ENCODE measurements at regions not wholly inside any gene's neighbourhood (a gene's known extent, or its start where the extent isn't known, plus 50 kb on each side); places are given as distances from the start of the nearest gene placed in this dataset.
A peak's percentile ranks its signal among the peaks of the same experiment; 100 is the strongest.

DNA sequence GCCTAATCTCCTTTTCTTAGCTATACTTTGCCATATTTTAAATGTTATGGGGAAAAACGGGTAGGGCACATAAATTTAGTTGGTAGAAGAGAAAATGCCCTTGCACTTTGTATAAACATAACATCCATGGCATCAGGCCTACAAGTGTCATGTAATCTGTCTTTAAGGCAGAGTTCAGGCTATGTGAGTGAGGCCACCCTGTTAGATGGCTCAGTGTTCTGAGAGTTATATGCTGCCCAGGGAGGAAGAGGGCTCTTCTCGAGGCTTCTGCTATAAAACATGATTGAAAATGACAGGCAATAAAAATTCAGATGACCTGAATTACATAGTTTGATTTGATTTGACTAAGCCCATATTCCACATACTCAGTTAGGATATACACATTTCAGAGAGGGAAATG is 553.6 kb upstream of the MAP3K7 start:
- Histone ChIP-seq H3K9me3 (ENCODE audit: control insufficient read depth in 2 of 2, insufficient read depth in 1 of 2, low read depth in 1 of 2, low read length in 1 of 2) (no peaks in the 10 kb centered on the region), H3K4me1 (ENCODE audit: control insufficient read depth in 3 of 3, insufficient read depth in 2 of 3, low read depth in 1 of 3, low read length in 2 of 3) (no peaks in the 10 kb centered on the region), H3K27me3 (ENCODE audit: control insufficient read depth in 3 of 3, insufficient read depth in 3 of 3, low read length in 3 of 3) (no peaks in the 10 kb centered on the region), H3K27ac (ENCODE audit: low read depth in 1 of 3, low read length in 2 of 3) (no peak overlapping the region), H3K4me3 (ENCODE audit: low read depth in 1 of 3, low read length in 3 of 3) (no peak overlapping the region), H3K36me3 (ENCODE audit: control insufficient read depth in 3 of 3, insufficient read depth in 2 of 3, low read depth in 1 of 3, low read length in 3 of 3) (no peaks in the 10 kb centered on the region)
- FAIRE-seq = no peak
- DNase-seq = no peak
- WGBS, 3 donors = 20 to 35% (median 28%) methylated on average over 2 of the region's 2 CpGs

DNA sequence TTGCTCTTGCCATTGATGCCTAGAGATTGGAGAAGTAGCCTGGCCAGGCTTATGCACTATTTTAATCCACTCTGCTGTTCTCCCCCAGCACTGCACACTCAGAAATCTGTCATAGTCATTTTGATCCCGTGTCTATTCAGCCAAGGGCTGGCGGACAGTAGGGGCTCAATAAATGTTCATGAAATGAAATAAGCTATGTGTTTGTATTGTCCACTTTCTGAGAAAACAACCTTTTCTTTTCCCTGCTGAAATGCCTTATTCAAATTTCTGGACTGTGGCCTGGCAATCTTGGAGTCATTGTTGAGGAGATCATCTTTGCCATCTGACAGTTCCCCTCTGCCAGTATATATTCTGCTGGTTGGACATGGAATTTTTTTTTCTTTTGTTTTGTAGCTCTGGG is 550.4 kb upstream of the MAP3K7 start:
- Histone ChIP-seq H3K36me3 (ENCODE audit: control insufficient read depth in 3 of 3, insufficient read depth in 2 of 3, low read depth in 1 of 3, low read length in 3 of 3) (no peaks in the 10 kb centered on the region), H3K4me3 (ENCODE audit: low read depth in 1 of 3, low read length in 3 of 3) (no peak overlapping the region), H3K27ac (ENCODE audit: low read depth in 1 of 3, low read length in 2 of 3) (no peak overlapping the region), H3K4me1 (ENCODE audit: control insufficient read depth in 3 of 3, insufficient read depth in 2 of 3, low read depth in 1 of 3, low read length in 2 of 3) (no peaks in the 10 kb centered on the region), H3K27me3 (ENCODE audit: control insufficient read depth in 3 of 3, insufficient read depth in 3 of 3, low read length in 3 of 3) (no peaks in the 10 kb centered on the region), H3K9me3 (ENCODE audit: control insufficient read depth in 2 of 2, insufficient read depth in 1 of 2, low read depth in 1 of 2, low read length in 1 of 2) (no peaks in the 10 kb centered on the region)
- FAIRE-seq (no peak), DNase-seq (no peak)
- 86 to 96% (median 90%) methylated on average over 2 of the region's 2 CpGs for whole genome bisulfite sequencing, 3 donors

DNA sequence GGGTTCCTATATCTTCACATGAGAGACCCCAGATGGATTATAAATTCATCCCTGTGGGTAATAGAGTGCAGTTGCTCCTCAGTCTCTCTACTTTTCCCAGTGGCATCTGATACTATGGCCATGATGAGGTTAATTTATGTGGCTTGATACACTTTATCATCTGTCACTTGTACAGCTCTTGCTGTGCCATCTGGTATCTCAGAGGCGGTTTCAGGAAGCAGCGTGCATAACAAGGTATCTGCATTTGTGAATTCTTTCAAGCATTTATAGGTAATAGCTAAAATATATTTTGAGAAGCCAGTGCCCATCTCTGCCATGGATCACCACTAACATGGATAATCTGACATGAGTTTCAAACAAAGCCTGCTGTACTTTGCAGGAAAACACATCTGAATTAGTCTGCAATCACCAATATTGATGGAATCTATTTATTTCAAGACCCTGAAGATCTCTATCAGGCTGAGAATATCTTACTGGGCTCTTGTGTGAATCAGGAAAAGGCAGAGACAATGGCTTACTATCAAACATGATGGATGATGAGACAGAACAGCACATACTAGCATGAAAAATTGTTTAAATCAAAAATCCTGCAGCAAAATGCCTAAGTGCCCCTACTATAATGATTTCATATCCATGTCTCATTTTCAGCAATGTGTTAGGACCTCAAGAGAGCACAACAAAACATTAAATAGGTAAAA is 548.7 kb upstream of the MAP3K7 start:
- DNase-seq = no peak
- 80 to 91% (median 88%) methylated on average over 2 of the region's 2 CpGs for WGBS, 3 donors
- no peak overlapping the region for H3K27ac ChIP-seq (ENCODE audit: low read depth in 1 of 3, low read length in 2 of 3)
- no peaks in the 10 kb centered on the region for H3K36me3 ChIP-seq (ENCODE audit: control insufficient read depth in 3 of 3, insufficient read depth in 2 of 3, low read depth in 1 of 3, low read length in 3 of 3)
- FAIRE-seq = no peak
- H3K9me3 ChIP-seq (ENCODE audit: control insufficient read depth in 2 of 2, insufficient read depth in 1 of 2, low read depth in 1 of 2, low read length in 1 of 2) = no peaks in the 10 kb centered on the region
- H3K4me3 ChIP-seq (ENCODE audit: low read depth in 1 of 3, low read length in 3 of 3) = no peak overlapping the region
- H3K4me1 ChIP-seq (ENCODE audit: control insufficient read depth in 3 of 3, insufficient read depth in 2 of 3, low read depth in 1 of 3, low read length in 2 of 3) = no peaks in the 10 kb centered on the region
- no peaks in the 10 kb centered on the region for H3K27me3 ChIP-seq (ENCODE audit: control insufficient read depth in 3 of 3, insufficient read depth in 3 of 3, low read length in 3 of 3)

DNA sequence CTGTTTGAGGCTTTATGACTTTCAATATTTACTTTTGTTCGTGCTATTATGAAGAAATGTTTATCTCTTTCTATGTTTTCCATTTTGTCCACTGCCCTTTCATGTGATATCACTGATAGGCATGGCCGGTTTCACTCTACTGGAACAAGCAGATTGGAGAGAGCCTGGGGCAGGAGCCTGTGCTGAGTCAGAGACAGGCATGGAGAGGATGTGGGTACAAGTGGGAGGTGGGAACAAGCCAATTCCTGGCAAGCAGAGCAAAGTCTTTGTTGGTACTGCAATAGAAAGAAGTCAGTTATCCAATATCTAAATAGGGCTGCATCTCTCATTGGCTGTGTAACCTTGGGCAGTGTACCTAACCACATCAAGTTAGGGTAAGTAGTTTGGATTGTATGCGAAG is 545.6 kb upstream of the MAP3K7 start:
- DNase-seq (no peak), FAIRE-seq (no peak)
- Histone ChIP-seq H3K27ac (ENCODE audit: low read depth in 1 of 3, low read length in 2 of 3) (no peak overlapping the region), H3K27me3 (ENCODE audit: control insufficient read depth in 3 of 3, insufficient read depth in 3 of 3, low read length in 3 of 3) (no peaks in the 10 kb centered on the region), H3K4me3 (ENCODE audit: low read depth in 1 of 3, low read length in 3 of 3) (no peak overlapping the region), H3K36me3 (ENCODE audit: control insufficient read depth in 3 of 3, insufficient read depth in 2 of 3, low read depth in 1 of 3, low read length in 3 of 3) (no peaks in the 10 kb centered on the region), H3K4me1 (ENCODE audit: control insufficient read depth in 3 of 3, insufficient read depth in 2 of 3, low read depth in 1 of 3, low read length in 2 of 3) (no peaks in the 10 kb centered on the region), H3K9me3 (ENCODE audit: control insufficient read depth in 2 of 2, insufficient read depth in 1 of 2, low read depth in 1 of 2, low read length in 1 of 2) (no peaks in the 10 kb centered on the region)
- 47 to 66% (median 50%) methylated on average over 3 of the region's 3 CpGs for WGBS, 3 donors

DNA sequence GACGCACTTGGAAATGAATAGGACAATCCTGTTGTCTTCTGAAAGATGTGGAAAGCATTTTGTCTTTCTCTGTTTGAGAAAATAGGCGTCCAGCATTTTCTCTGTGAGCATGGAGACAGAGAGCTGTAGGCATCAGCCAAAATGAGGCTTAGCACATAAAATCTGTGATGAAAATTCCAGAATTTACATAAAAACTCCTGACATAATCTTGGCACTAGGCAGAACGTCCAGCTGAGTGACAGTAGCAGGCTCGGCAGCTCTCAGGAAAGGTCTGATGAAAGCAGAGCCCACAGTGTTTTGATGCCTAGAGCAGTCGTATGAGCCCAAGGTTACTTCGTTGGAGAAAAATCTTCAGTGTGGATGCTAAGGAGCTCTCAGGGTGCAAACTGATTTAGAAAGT is 543.3 kb upstream of the MAP3K7 start:
- DNase-seq = no peak
- H3K36me3 ChIP-seq (ENCODE audit: control insufficient read depth in 3 of 3, insufficient read depth in 2 of 3, low read depth in 1 of 3, low read length in 3 of 3) = no peaks in the 10 kb centered on the region
- no peak overlapping the region for H3K4me3 ChIP-seq (ENCODE audit: low read depth in 1 of 3, low read length in 3 of 3)
- FAIRE-seq = no peak
- no peak overlapping the region for H3K27ac ChIP-seq (ENCODE audit: low read depth in 1 of 3, low read length in 2 of 3)
- H3K9me3 ChIP-seq (ENCODE audit: control insufficient read depth in 2 of 2, insufficient read depth in 1 of 2, low read depth in 1 of 2, low read length in 1 of 2) = no peaks in the 10 kb centered on the region
- H3K4me1 ChIP-seq (ENCODE audit: control insufficient read depth in 3 of 3, insufficient read depth in 2 of 3, low read depth in 1 of 3, low read length in 2 of 3) = no peaks in the 10 kb centered on the region
- H3K27me3 ChIP-seq (ENCODE audit: control insufficient read depth in 3 of 3, insufficient read depth in 3 of 3, low read length in 3 of 3) = no peaks in the 10 kb centered on the region
- 58 to 91% (median 77%) methylated on average over 6 of the region's 6 CpGs for WGBS, 3 donors

DNA sequence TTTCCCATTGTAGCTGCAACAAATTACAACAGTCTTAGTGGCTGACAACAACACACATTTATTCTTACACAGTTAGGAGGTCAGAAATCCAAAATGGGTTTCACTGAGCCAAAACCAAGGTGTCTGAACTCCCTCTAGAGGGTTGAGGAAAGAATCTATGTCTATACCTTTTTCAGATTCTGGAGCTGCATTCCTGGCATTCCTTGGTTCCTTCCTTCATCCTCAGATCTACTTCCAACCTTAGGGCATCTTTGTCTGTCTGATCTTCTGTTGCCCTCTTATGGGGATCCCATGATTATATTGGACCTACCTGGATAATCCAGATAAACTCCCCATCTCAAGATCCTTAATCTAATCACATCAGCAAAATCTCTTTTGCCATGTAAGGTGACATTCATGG is 540.9 kb upstream of the MAP3K7 start:
- Histone ChIP-seq H3K4me3 (ENCODE audit: low read depth in 1 of 3, low read length in 3 of 3) (no peak overlapping the region), H3K9me3 (ENCODE audit: control insufficient read depth in 2 of 2, insufficient read depth in 1 of 2, low read depth in 1 of 2, low read length in 1 of 2) (no peaks in the 10 kb centered on the region), H3K27ac (ENCODE audit: low read depth in 1 of 3, low read length in 2 of 3) (no peak overlapping the region), H3K36me3 (ENCODE audit: control insufficient read depth in 3 of 3, insufficient read depth in 2 of 3, low read depth in 1 of 3, low read length in 3 of 3) (no peaks in the 10 kb centered on the region), H3K4me1 (ENCODE audit: control insufficient read depth in 3 of 3, insufficient read depth in 2 of 3, low read depth in 1 of 3, low read length in 2 of 3) (no peaks in the 10 kb centered on the region), H3K27me3 (ENCODE audit: control insufficient read depth in 3 of 3, insufficient read depth in 3 of 3, low read length in 3 of 3) (no peaks in the 10 kb centered on the region)
- no peak for FAIRE-seq
- DNase-seq = no peak

DNA sequence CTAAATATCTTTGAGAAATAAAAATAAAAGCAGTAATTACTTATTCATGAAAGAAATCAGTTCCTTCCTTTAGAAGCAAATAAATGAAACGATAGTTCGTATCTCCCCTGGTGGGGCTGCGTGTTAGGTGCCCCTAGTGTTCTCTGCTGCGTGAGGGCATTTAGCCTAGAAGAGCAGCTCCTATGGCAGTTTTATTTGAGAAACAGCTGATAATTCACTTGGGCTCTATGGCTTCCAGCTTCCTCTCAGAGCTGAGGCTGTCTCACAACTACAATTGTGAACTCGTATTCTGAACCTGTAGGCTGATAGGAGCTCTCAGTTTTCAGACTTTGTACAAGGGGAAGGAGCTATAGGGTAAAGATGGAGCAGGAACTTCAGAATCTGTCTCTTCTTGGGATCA is 540.0 kb upstream of the MAP3K7 start:
- Histone ChIP-seq H3K9me3 (ENCODE audit: control insufficient read depth in 2 of 2, insufficient read depth in 1 of 2, low read depth in 1 of 2, low read length in 1 of 2) (no peaks in the 10 kb centered on the region), H3K27ac (ENCODE audit: low read depth in 1 of 3, low read length in 2 of 3) (no peak overlapping the region), H3K27me3 (ENCODE audit: control insufficient read depth in 3 of 3, insufficient read depth in 3 of 3, low read length in 3 of 3) (no peaks in the 10 kb centered on the region), H3K4me1 (ENCODE audit: control insufficient read depth in 3 of 3, insufficient read depth in 2 of 3, low read depth in 1 of 3, low read length in 2 of 3) (peaks cover 0 to 2% (median 0%) of the 10 kb centered on the region in 3 donors), H3K4me3 (ENCODE audit: low read depth in 1 of 3, low read length in 3 of 3) (no peak overlapping the region), H3K36me3 (ENCODE audit: control insufficient read depth in 3 of 3, insufficient read depth in 2 of 3, low read depth in 1 of 3, low read length in 3 of 3) (no peaks in the 10 kb centered on the region)
- no peak for FAIRE-seq
- WGBS, 3 donors = 83 to 92% (median 89%) methylated on average over 5 of the region's 5 CpGs
- DNase-seq = no peak

DNA sequence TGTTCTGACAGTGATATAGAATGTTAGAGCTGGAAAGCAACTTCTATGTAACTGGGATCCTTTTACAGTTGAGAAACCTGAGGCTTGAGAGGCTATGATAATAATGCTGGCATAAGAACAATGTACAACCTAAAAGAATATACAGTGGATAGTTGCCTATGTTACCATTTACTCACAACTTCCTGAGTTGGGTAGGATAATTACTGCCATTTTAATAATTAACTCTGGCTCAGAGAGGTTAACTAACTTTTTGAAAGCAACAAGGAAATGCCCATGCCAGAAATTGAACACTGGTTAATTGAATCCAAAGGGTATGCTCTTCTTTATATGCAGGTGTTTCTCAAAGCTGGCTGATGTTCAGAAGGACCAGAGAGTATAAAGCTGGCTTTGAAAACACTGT is 530.7 kb upstream of the MAP3K7 start:
- Histone ChIP-seq H3K9me3 (ENCODE audit: control insufficient read depth in 2 of 2, insufficient read depth in 1 of 2, low read depth in 1 of 2, low read length in 1 of 2) (no peaks in the 10 kb centered on the region), H3K27me3 (ENCODE audit: control insufficient read depth in 3 of 3, insufficient read depth in 3 of 3, low read length in 3 of 3) (no peaks in the 10 kb centered on the region), H3K27ac (ENCODE audit: low read depth in 1 of 3, low read length in 2 of 3) (no peak overlapping the region), H3K36me3 (ENCODE audit: control insufficient read depth in 3 of 3, insufficient read depth in 2 of 3, low read depth in 1 of 3, low read length in 3 of 3) (no peaks in the 10 kb centered on the region), H3K4me3 (ENCODE audit: low read depth in 1 of 3, low read length in 3 of 3) (no peak overlapping the region), H3K4me1 (ENCODE audit: control insufficient read depth in 3 of 3, insufficient read depth in 2 of 3, low read depth in 1 of 3, low read length in 2 of 3) (peaks cover 0 to 3% (median 2%) of the 10 kb centered on the region in 3 donors)
- FAIRE-seq (no peak), DNase-seq (peak in 1 of 2 donors; percentile 73)

DNA sequence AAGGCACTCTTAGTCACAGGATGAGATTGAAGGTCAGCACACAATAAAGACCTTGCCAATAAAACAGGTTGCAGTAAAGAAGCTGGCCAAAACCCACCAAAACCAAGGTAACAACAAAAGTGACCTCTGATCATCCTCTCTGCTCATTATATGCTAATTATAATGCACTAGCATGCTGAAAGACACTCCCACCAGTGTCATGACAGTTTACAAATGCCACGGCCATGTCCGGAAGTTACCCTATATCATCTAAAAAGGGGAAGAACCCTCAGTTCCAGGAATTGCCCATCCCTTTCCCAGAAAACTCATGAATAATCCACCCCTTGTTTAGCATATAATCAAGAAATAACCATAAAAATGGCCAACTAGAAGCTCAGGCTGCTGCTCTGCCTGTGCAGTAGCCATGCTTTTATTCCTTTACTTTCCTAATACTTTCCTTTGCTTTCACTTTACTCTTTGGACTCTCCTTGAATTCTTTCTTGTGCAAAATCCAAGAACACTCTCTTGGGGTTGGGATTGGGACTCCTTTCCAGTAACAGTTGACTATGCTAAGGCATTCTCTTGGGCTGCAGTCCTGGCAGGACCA is 527.3 kb upstream of the MAP3K7 start:
- WGBS, 3 donors = 94 to 100% (median 96%) methylated on average over 2 of the region's 2 CpGs
- peaks cover 0 to 3% (median 0%) of the 10 kb centered on the region in 3 donors for H3K4me1 ChIP-seq (ENCODE audit: control insufficient read depth in 3 of 3, insufficient read depth in 2 of 3, low read depth in 1 of 3, low read length in 2 of 3)
- no peak for FAIRE-seq

More for the DNA sequence above, 527.3 kb upstream of the MAP3K7 start:
- H3K27me3 ChIP-seq (ENCODE audit: control insufficient read depth in 3 of 3, insufficient read depth in 3 of 3, low read length in 3 of 3) = no peaks in the 10 kb centered on the region
- no peaks in the 10 kb centered on the region for H3K9me3 ChIP-seq (ENCODE audit: control insufficient read depth in 2 of 2, insufficient read depth in 1 of 2, low read depth in 1 of 2, low read length in 1 of 2)
- H3K4me3 ChIP-seq (ENCODE audit: low read depth in 1 of 3, low read length in 3 of 3) = no peak overlapping the region
- no peak for DNase-seq
- no peak overlapping the region for H3K27ac ChIP-seq (ENCODE audit: low read depth in 1 of 3, low read length in 2 of 3)
- H3K36me3 ChIP-seq (ENCODE audit: control insufficient read depth in 3 of 3, insufficient read depth in 2 of 3, low read depth in 1 of 3, low read length in 3 of 3) = no peaks in the 10 kb centered on the region
